ENCODE measurements at regions not wholly inside any gene's neighbourhood (a gene's known extent, or its start where the extent isn't known, plus 50 kb on each side); places are given as distances from the start of the nearest gene placed in this dataset.

GRCh38 chr10:105864854-105865253 lies 1223.8 kb downstream of the SORCS3 start:
- TF ChIP-seq, protein P1, sequence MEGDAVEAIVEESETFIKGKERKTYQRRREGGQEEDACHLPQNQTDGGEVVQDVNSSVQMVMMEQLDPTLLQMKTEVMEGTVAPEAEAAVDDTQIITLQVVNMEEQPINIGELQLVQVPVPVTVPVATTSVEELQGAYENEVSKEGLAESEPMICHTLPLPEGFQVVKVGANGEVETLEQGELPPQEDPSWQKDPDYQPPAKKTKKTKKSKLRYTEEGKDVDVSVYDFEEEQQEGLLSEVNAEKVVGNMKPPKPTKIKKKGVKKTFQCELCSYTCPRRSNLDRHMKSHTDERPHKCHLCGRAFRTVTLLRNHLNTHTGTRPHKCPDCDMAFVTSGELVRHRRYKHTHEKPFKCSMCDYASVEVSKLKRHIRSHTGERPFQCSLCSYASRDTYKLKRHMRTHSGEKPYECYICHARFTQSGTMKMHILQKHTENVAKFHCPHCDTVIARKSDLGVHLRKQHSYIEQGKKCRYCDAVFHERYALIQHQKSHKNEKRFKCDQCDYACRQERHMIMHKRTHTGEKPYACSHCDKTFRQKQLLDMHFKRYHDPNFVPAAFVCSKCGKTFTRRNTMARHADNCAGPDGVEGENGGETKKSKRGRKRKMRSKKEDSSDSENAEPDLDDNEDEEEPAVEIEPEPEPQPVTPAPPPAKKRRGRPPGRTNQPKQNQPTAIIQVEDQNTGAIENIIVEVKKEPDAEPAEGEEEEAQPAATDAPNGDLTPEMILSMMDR (IDR thresholded peaks at IDR 0.05) = no peak
- no peak for TF ChIP-seq POLR2AphosphoS5 (IDR thresholded peaks at IDR 0.05)
- no peak for TF ChIP-seq POLR2A (IDR thresholded peaks at IDR 0.05; ENCODE audit: low read depth)

Measured in esophagus muscularis mucosa (tissue), 3 donors.